ENCODE measurements at regions not wholly inside any gene's neighbourhood (a gene's known extent, or its start where the extent isn't known, plus 50 kb on each side); places are given as distances from the start of the nearest gene placed in this dataset.

- TF ChIP-seq, protein P1, sequence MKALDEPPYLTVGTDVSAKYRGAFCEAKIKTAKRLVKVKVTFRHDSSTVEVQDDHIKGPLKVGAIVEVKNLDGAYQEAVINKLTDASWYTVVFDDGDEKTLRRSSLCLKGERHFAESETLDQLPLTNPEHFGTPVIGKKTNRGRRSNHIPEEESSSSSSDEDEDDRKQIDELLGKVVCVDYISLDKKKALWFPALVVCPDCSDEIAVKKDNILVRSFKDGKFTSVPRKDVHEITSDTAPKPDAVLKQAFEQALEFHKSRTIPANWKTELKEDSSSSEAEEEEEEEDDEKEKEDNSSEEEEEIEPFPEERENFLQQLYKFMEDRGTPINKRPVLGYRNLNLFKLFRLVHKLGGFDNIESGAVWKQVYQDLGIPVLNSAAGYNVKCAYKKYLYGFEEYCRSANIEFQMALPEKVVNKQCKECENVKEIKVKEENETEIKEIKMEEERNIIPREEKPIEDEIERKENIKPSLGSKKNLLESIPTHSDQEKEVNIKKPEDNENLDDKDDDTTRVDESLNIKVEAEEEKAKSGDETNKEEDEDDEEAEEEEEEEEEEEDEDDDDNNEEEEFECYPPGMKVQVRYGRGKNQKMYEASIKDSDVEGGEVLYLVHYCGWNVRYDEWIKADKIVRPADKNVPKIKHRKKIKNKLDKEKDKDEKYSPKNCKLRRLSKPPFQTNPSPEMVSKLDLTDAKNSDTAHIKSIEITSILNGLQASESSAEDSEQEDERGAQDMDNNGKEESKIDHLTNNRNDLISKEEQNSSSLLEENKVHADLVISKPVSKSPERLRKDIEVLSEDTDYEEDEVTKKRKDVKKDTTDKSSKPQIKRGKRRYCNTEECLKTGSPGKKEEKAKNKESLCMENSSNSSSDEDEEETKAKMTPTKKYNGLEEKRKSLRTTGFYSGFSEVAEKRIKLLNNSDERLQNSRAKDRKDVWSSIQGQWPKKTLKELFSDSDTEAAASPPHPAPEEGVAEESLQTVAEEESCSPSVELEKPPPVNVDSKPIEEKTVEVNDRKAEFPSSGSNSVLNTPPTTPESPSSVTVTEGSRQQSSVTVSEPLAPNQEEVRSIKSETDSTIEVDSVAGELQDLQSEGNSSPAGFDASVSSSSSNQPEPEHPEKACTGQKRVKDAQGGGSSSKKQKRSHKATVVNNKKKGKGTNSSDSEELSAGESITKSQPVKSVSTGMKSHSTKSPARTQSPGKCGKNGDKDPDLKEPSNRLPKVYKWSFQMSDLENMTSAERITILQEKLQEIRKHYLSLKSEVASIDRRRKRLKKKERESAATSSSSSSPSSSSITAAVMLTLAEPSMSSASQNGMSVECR (CRISPR knock-in tag; IDR thresholded peaks at IDR 0.05; ENCODE audit: borderline replicate concordance) = no peak
Observed at GRCh38 chr13:63944911-63945310, 2529.3 kb upstream of the PCDH20 start (continued).

- H3K9me3 Mint-ChIP-seq = no peaks in the 10 kb centered on the region
- H3K36me3 Mint-ChIP-seq = no peaks in the 10 kb centered on the region
- TF ChIP-seq, protein P2, sequence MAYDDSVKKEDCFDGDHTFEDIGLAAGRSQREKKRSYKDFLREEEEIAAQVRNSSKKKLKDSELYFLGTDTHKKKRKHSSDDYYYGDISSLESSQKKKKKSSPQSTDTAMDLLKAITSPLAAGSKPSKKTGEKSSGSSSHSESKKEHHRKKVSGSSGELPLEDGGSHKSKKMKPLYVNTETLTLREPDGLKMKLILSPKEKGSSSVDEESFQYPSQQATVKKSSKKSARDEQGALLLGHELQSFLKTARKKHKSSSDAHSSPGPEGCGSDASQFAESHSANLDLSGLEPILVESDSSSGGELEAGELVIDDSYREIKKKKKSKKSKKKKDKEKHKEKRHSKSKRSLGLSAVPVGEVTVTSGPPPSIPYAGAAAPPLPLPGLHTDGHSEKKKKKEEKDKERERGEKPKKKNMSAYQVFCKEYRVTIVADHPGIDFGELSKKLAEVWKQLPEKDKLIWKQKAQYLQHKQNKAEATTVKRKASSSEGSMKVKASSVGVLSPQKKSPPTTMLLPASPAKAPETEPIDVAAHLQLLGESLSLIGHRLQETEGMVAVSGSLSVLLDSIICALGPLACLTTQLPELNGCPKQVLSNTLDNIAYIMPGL (CRISPR knock-in tag; IDR thresholded peaks at IDR 0.05) = no peak
- TF ChIP-seq ZNF423 (CRISPR knock-in tag; IDR thresholded peaks at IDR 0.05) (no peak), NR3C1 (CRISPR knock-in tag; conservative IDR thresholded peaks at IDR 0.05; ENCODE audit: low read depth) (no peak), TP53 (CRISPR knock-in tag; IDR thresholded peaks at IDR 0.05) (no peak), ZNF317 (CRISPR knock-in tag; IDR thresholded peaks at IDR 0.05; ENCODE audit: borderline replicate concordance, low read depth) (no peak), FOXK1 (CRISPR knock-in tag; IDR thresholded peaks at IDR 0.05) (no peak), GTF2I (CRISPR knock-in tag; conservative IDR thresholded peaks at IDR 0.05) (no peak)
- TF ChIP-seq, protein P3, sequence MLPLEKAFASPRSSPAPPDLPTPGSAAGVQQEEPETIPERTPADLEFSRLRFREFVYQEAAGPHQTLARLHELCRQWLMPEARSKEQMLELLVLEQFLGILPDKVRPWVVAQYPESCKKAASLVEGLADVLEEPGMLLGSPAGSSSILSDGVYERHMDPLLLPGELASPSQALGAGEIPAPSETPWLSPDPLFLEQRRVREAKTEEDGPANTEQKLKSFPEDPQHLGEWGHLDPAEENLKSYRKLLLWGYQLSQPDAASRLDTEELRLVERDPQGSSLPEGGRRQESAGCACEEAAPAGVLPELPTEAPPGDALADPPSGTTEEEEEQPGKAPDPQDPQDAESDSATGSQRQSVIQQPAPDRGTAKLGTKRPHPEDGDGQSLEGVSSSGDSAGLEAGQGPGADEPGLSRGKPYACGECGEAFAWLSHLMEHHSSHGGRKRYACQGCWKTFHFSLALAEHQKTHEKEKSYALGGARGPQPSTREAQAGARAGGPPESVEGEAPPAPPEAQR (CRISPR knock-in tag; IDR thresholded peaks at IDR 0.05) = no peak
- TF ChIP-seq, protein P4, sequence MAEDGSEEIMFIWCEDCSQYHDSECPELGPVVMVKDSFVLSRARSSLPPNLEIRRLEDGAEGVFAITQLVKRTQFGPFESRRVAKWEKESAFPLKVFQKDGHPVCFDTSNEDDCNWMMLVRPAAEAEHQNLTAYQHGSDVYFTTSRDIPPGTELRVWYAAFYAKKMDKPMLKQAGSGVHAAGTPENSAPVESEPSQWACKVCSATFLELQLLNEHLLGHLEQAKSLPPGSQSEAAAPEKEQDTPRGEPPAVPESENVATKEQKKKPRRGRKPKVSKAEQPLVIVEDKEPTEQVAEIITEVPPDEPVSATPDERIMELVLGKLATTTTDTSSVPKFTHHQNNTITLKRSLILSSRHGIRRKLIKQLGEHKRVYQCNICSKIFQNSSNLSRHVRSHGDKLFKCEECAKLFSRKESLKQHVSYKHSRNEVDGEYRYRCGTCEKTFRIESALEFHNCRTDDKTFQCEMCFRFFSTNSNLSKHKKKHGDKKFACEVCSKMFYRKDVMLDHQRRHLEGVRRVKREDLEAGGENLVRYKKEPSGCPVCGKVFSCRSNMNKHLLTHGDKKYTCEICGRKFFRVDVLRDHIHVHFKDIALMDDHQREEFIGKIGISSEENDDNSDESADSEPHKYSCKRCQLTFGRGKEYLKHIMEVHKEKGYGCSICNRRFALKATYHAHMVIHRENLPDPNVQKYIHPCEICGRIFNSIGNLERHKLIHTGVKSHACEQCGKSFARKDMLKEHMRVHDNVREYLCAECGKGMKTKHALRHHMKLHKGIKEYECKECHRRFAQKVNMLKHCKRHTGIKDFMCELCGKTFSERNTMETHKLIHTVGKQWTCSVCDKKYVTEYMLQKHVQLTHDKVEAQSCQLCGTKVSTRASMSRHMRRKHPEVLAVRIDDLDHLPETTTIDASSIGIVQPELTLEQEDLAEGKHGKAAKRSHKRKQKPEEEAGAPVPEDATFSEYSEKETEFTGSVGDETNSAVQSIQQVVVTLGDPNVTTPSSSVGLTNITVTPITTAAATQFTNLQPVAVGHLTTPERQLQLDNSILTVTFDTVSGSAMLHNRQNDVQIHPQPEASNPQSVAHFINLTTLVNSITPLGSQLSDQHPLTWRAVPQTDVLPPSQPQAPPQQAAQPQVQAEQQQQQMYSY (CRISPR knock-in tag; IDR thresholded peaks at IDR 0.05) = no peak
- H3K4me1 Mint-ChIP-seq = no peaks in the 10 kb centered on the region
- ATAC-seq = no peak
- ChIA-PET CTCF (no interaction called here), POLR2A (no interaction called here)
- no peak overlapping the region for H3K27ac Mint-ChIP-seq
- DNase-seq (ENCODE audit: low spot score) = no peak
- no peak overlapping the region for H3K4me3 Mint-ChIP-seq
- H3K27me3 Mint-ChIP-seq (ENCODE audit: low read depth) = no peaks in the 10 kb centered on the region
Observed at GRCh38 chr13:63942372-63942771, 2526.7 kb upstream of the PCDH20 start.

- H3K4me3 Mint-ChIP-seq = no peak overlapping the region
- no peaks in the 10 kb centered on the region for H3K4me1 Mint-ChIP-seq
- TF ChIP-seq HMGA2 (CRISPR knock-in tag; IDR thresholded peaks at IDR 0.05) = no peak
- no peaks in the 10 kb centered on the region for H3K36me3 Mint-ChIP-seq
- no peak for DNase-seq (ENCODE audit: low spot score)
- CTCF ChIA-PET = no interaction called here
- peaks cover 5% of the 10 kb centered on the region for H3K9me3 Mint-ChIP-seq
- ATAC-seq = no peak
- no peaks in the 10 kb centered on the region for H3K27me3 Mint-ChIP-seq (ENCODE audit: low read depth)
- H3K27ac Mint-ChIP-seq = no peak overlapping the region
- POLR2A ChIA-PET = no interaction called here
Observed at GRCh38 chr13:63938851-63939250, 2523.2 kb upstream of the PCDH20 start.
